Adrenal gland (tissue), 9 donors: ENCODE measurements at regions not wholly inside any gene's neighbourhood (a gene's known extent, or its start where the extent isn't known, plus 50 kb on each side); places are given as distances from the start of the nearest gene placed in this dataset.
"Not testable (repeated sequence)": the region's sequence is repeated elsewhere in the genome, so short reads cannot be mapped to it uniquely, and the experiment has no call there.

ENCODE experiments used
- DNase-seq, 7 donors: peaks; one replicate each; pipeline ENCODE4 v3.0.0-alpha.2; 2019 to 2020
- H3K27ac ChIP-seq, 5 donors: fragments of 200-600 bp; sonication (generic) in 4 of 5; 1 replicate in 3 of 5; 2 replicates in 2 of 5; pipeline versions ENCODE4 v1.5.1 to v1.8.0; 2016 to 2020; ENCODE audit warnings: mild to moderate bottlenecking in 1 of 5
- H3K27me3 ChIP-seq: fragments of 200-600 bp; 2 replicates; pipeline ENCODE4 v1.8.0; 2021
- H3K36me3 ChIP-seq, 2 donors: fragments of 200-600 bp; replicated peaks in 1 of 2; 1 replicate in 1 of 2; 2 replicates in 1 of 2; pipeline versions ENCODE4 v1.5.1 to v1.8.0; 2018 to 2022
- H3K4me1 ChIP-seq, 2 donors: fragments of 200-600 bp; replicated peaks in 1 of 2; 1 replicate in 1 of 2; 2 replicates in 1 of 2; pipeline versions ENCODE4 v1.5.1 to v1.8.0; 2018 to 2021
- H3K4me3 ChIP-seq, 4 donors: fragments of 200-600 bp; sonication (generic) in 3 of 4; one replicate each; pipeline ENCODE4 v1.5.1; 2016 to 2018
- H3K9me3 ChIP-seq, 3 donors: fragments of 200-600 bp; sonication (generic) in 1 of 3; replicated peaks in 1 of 3; 1 replicate in 2 of 3; 2 replicates in 1 of 3; pipeline versions ENCODE4 v1.5.1 to v1.8.0; 2016 to 2021
- CTCF ChIP-seq, 6 experiments: fragments of 450-650 bp in 4 of 6; fragments of 200-600 bp in 2 of 6; sonication (generic) in 1 of 6; IDR thresholded peaks; 1 replicate in 5 of 6; 2 replicates in 1 of 6; pipeline versions ENCODE4 v1.5.1 to v1.8.0; 2016 to 2021; ENCODE audit warnings: antibody characterized with exemption in 6 of 6, mild to moderate bottlenecking in 2 of 6, moderate library complexity in 1 of 6
- POLR2A ChIP-seq, 2 donors: fragments of 450-650 bp; IDR thresholded peaks; one replicate each; pipeline ENCODE4 v1.6.1; 2017; ENCODE audit warnings: antibody characterized with exemption in 2 of 2, mild to moderate bottlenecking in 2 of 2, moderate library complexity in 1 of 2
- WGBS, 4 donors: extraction: QIAGEN DNeasy Blood & Tissue Kit in 2 of 4; methylation state at CpG; one replicate each; pipeline versions ENCODE4 v1.1.5 to v1.1.7; 2013 to 2017; 5-methylcytosine and 5-hydroxymethylcytosine counted together
- intact Hi-C, 2 donors: fragments of 100-400 bp; cut with DNase I; formaldehyde crosslinking; loops; one replicate each; pipeline versions ENCODE4 v1.14.1 to v1.15.0; 2022 to 2023
- donor health status: healthy with polysubstance abuse.
- donor health status: Bipolar disorder and iron deficiency.
- donor health status: DM: yes; HTN: yes; CAD: no.
- donor health status: DM: no; HTN: no; CAD: no.
- donor health status: DM: no; HTN: no; CAD: no.

GRCh38 chr7:17408904-17409290 is 110.4 kb downstream of the AHR start:
- TF ChIP-seq POLR2A (IDR thresholded peaks at IDR 0.05) (no peak), CTCF (IDR thresholded peaks at IDR 0.05) (no peak)
- Histone ChIP-seq H3K27ac (peak overlapping the region in 3 of 5 donors; percentile 17 to 71 (median 56)), H3K9me3 (no peaks in the 10 kb centered on the region), H3K36me3 (no peaks in the 10 kb centered on the region), H3K27me3 (no peaks in the 10 kb centered on the region), H3K4me1 (peaks cover 35 to 39% of the 10 kb centered on the region in 2 donors), H3K4me3 (no peak overlapping the region)
- no peak for DNase-seq
- intact Hi-C loops, result no loop called here
- WGBS, 4 donors, result 55 to 60% (median 58%) methylated on average over 4 of the region's 4 CpGs

GRCh38 chr7:17411922-17412321 is 113.5 kb downstream of the AHR start:
- peaks cover 23 to 24% of the 10 kb centered on the region in 2 donors for H3K4me1 ChIP-seq
- H3K27ac ChIP-seq, result no peak overlapping the region
- H3K4me3 ChIP-seq, result no peak overlapping the region
- H3K27me3 ChIP-seq, result no peaks in the 10 kb centered on the region
- no peaks in the 10 kb centered on the region for H3K9me3 ChIP-seq
- no peaks in the 10 kb centered on the region for H3K36me3 ChIP-seq
- intact Hi-C loops, result no loop called here
- DNase-seq, result no peak
- WGBS, 4 donors, result 75 to 86% (median 79%) methylated on average over 3 of the region's 3 CpGs
- TF ChIP-seq POLR2A (IDR thresholded peaks at IDR 0.05) (no peak), CTCF (IDR thresholded peaks at IDR 0.05) (no peak)

GRCh38 chr7:17412883-17413282 is 114.4 kb downstream of the AHR start:
- H3K27me3 ChIP-seq, result no peaks in the 10 kb centered on the region

GRCh38 chr7:17415955-17416354 is 117.5 kb downstream of the AHR start:
- H3K9me3 ChIP-seq, result no peaks in the 10 kb centered on the region
- H3K36me3 ChIP-seq, result no peaks in the 10 kb centered on the region
- no peaks in the 10 kb centered on the region for H3K27me3 ChIP-seq
- TF ChIP-seq POLR2A (IDR thresholded peaks at IDR 0.05), result no peak
- TF ChIP-seq CTCF (IDR thresholded peaks at IDR 0.05), result no peak
- intact Hi-C loops, result no loop called here
- 93 to 100% (median 95%) methylated on average over 2 of the region's 2 CpGs for WGBS, 4 donors
- no peak overlapping the region for H3K4me3 ChIP-seq
- no peak for DNase-seq
- no peak overlapping the region for H3K27ac ChIP-seq
- H3K4me1 ChIP-seq, result no peaks in the 10 kb centered on the region

More at GRCh38 chr7:17412883-17413282, 114.4 kb downstream of the AHR start:
- Histone ChIP-seq H3K9me3 (no peaks in the 10 kb centered on the region), H3K36me3 (no peaks in the 10 kb centered on the region), H3K27ac (no peak overlapping the region), H3K4me1 (peaks cover 14 to 15% of the 10 kb centered on the region in 2 donors), H3K4me3 (no peak overlapping the region)
- no peak for TF ChIP-seq POLR2A (IDR thresholded peaks at IDR 0.05)
- no peak for TF ChIP-seq CTCF (IDR thresholded peaks at IDR 0.05)
- WGBS, 4 donors, result 92 to 100% (median 100%) methylated on average over 1 of the region's 1 CpG
- no peak for DNase-seq
- intact Hi-C loops, result no loop called here

- WGBS, 4 donors, result 85 to 94% (median 91%) methylated on average over 7 of the region's 7 CpGs
- intact Hi-C loops, result not testable (repeated sequence)
Measured at GRCh38 chr7:17420308-17421015, 122.0 kb downstream of the AHR start.

More at GRCh38 chr7:17420308-17421015, 122.0 kb downstream of the AHR start:
- H3K9me3 ChIP-seq, H3K4me3 ChIP-seq, DNase-seq, H3K27me3 ChIP-seq, H3K4me1 ChIP-seq, H3K36me3 ChIP-seq, H3K27ac ChIP-seq: not testable (repeated sequence)
